Activated T-cell treated with anti-CD3 and anti-CD28 coated beads for 4 hours (primary cell): ENCODE measurements at regions not wholly inside any gene's neighbourhood (a gene's known extent, or its start where the extent isn't known, plus 50 kb on each side); places are given as distances from the start of the nearest gene placed in this dataset.

Experiments used
- DNase-seq: peaks from one replicate; pipeline ENCODE4 v3.0.0-alpha.2; 2020

GRCh38 chr21:35635261-35635660, 425.1 kb downstream of the SETD4 start:
- no peak for DNase-seq

- no peak for DNase-seq
These were observed 426.8 kb downstream of the SETD4 start for GRCh38 chr21:35633501-35633900.

- DNase-seq = no peak
These were observed 427.6 kb downstream of the SETD4 start for GRCh38 chr21:35632711-35633110.

GRCh38 chr21:35628316-35628715, 432.0 kb downstream of the SETD4 start:
- DNase-seq = no peak

- no peak for DNase-seq
These were observed 432.9 kb downstream of the SETD4 start for GRCh38 chr21:35627462-35627861.

- no peak for DNase-seq
These were observed 434.8 kb downstream of the SETD4 start for GRCh38 chr21:35625576-35625975.

GRCh38 chr21:35624901-35625300, 435.4 kb downstream of the SETD4 start:
- DNase-seq = no peak

GRCh38 chr21:35622612-35623011, 437.7 kb downstream of the SETD4 start:
- DNase-seq = no peak

GRCh38 chr21:35619184-35619583, 441.1 kb downstream of the SETD4 start:
- DNase-seq = no peak

GRCh38 chr21:35617491-35617890, 442.8 kb downstream of the SETD4 start:
- no peak for DNase-seq

GRCh38 chr21:35616090-35616489, 444.2 kb downstream of the SETD4 start:
- no peak for DNase-seq

GRCh38 chr21:35615325-35615724, 445.0 kb downstream of the SETD4 start:
- no peak for DNase-seq

GRCh38 chr21:35614396-35614921, 445.9 kb downstream of the SETD4 start:
- DNase-seq = no peak

GRCh38 chr21:35611708-35612132, 448.6 kb downstream of the SETD4 start:
- DNase-seq = no peak

GRCh38 chr21:35609263-35609662, 451.1 kb downstream of the SETD4 start:
- no peak for DNase-seq

GRCh38 chr21:35607406-35607805, 452.9 kb downstream of the SETD4 start:
- DNase-seq = no peak

GRCh38 chr21:35606578-35606977, 453.7 kb downstream of the SETD4 start:
- DNase-seq = no peak

GRCh38 chr21:35606146-35606545, 454.2 kb downstream of the SETD4 start:
- DNase-seq = no peak

- no peak for DNase-seq
These were observed 456.8 kb downstream of the SETD4 start for GRCh38 chr21:35603494-35603893.

- no peak for DNase-seq
These were observed 457.4 kb downstream of the SETD4 start for GRCh38 chr21:35602811-35603362.

GRCh38 chr21:35601211-35601610, 459.1 kb downstream of the SETD4 start:
- DNase-seq = no peak

GRCh38 chr21:35599164-35599563, 461.2 kb downstream of the SETD4 start:
- no peak for DNase-seq

GRCh38 chr21:35597750-35598339, 462.5 kb downstream of the SETD4 start:
- DNase-seq = no peak

GRCh38 chr21:35594905-35595304, 465.4 kb downstream of the SETD4 start:
- DNase-seq = no peak

- DNase-seq = no peak
These were observed 467.3 kb downstream of the SETD4 start for GRCh38 chr21:35593000-35593502.
